Activated CD4-positive, alpha-beta T cell treated with anti-CD3 and anti-CD28 coated beads for 4 hours (primary cell): ENCODE measurements at regions not wholly inside any gene's neighbourhood (a gene's known extent, or its start where the extent isn't known, plus 50 kb on each side); places are given as distances from the start of the nearest gene placed in this dataset.
"Not testable (repeated sequence)": the region's sequence is repeated elsewhere in the genome, so short reads cannot be mapped to it uniquely, and the experiment has no call there.

Experiments
- DNase-seq, 2 donors: peaks; one replicate each; pipeline ENCODE4 v3.0.0-alpha.2; 2020

- DNase-seq, result no peak
Observed at GRCh38 chr2:121818546-121818945, 63.1 kb downstream of the TSN start.

GRCh38 chr2:121819846-121820245, 64.4 kb downstream of the TSN start:
- DNase-seq, result no peak

DNA sequence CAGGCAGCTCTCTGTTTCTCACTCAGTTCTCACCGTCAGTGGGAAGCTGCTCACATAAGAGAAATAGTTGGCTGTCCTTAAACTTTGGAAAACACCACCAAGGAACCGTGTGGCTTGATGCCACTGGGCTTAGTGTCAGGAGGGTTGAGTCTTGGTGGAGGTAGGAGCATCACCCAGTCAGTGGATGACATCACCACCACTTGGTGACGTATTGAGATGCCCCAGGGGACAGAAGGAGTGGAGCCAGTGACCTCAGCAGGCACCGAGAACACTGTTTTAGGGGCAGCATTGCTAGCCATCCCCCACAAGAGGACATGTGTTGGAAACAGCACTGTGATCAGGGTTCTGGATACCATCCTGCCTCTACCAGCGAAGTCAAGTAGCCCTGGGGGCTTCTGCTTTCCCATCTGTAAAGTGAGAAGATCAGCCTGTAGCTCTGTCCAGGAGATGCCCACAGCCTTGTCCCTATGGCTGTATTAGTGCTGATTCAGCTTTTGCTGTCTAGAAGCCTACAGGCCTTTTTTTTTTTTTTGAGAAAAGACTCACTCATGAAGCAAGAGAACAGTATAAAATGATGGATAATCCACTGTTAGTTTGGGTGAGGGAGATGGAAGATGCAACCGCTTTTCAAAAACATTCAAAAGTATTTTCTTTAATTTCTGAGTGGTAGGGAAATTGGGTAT, 66.2 kb downstream of the TSN start:
- DNase-seq, result no peak

DNA sequence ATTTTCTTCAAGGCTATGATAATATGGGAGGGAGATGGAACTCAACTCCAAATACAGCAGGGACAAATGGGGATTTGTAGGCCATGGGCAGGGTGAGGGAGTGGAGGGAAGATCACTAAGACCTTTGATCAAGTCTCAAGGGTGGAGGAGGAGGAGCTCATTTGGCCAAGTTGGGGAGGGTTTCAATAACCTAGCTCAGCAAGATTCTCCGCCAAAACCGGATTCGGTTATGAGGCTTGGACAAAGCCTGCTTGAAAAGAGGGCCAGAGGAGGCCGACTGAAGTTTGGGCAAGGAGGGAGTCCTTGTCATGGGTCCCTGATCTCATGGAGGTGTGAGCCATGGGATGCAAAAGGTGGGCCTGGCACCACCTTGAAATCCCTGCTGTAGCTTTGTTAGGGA, 68.8 kb downstream of the TSN start:
- no peak for DNase-seq

- DNase-seq, result no peak
Observed at GRCh38 chr2:121825003-121825950, 69.8 kb downstream of the TSN start.

GRCh38 chr2:121826036-121826435, 70.6 kb downstream of the TSN start:
- DNase-seq, result no peak

GRCh38 chr2:121828281-121828731, 72.9 kb downstream of the TSN start:
- DNase-seq, result no peak

GRCh38 chr2:121830809-121831208, 75.4 kb downstream of the TSN start:
- DNase-seq, result no peak

DNA sequence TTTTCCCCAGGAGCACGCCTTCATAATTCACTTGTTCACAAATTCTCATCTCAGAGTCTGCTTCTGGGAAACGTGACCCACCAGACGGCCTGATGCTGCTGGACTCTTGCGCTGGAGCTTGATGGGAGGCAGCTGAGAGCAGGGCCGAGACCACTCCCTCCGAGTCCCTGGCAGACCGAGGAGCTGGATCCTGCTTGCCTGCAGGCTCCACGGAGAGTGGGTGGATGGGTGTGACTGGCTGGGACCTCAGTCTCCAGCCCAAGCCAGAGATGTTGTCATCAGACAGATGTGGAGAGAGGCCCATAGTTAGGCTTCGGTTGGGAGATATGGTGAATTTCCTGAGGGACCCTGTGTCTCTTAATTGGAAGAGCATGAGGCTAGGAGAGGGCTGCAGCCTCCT, 76.4 kb downstream of the TSN start:
- no peak for DNase-seq

- no peak for DNase-seq
Observed at GRCh38 chr2:121832412-121833357, 77.2 kb downstream of the TSN start.

DNA sequence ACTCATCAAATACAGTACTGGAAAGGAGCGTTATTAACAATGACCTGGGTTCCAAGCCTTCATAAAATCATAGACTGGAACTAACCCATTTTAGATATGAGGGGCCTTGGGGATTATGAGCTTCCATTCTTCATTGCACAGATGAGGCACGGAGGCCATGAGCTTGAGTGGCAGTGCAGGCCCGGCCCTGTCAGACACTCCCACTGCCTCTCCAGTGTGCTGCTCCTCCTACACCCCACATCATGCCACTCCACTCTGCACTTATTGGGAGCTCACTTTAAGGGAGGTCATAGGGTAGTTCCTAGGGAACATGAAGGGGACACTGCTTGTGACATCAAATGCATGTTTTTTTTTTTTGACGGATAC, 77.9 kb downstream of the TSN start:
- DNase-seq, result no peak

DNA sequence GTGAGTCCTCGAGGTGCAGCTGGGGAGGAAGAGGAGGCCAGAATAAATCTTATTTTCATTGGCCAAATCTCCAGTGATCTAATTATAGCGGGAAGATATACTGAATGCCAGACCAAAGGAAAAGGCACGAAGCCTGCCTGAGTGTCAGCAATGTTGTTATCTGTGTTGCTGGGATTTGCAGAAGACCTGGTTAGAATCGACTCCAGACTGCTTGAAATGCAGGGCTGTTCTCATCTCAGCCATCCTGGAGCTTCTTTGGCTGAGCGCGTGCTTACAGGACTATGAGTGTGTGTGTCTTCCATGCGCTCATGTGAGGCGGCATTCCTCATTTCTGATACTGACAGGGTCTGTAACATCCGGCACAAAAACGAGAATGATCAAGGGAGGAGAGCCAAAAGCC, 81.2 kb downstream of the TSN start:
- no peak for DNase-seq

DNA sequence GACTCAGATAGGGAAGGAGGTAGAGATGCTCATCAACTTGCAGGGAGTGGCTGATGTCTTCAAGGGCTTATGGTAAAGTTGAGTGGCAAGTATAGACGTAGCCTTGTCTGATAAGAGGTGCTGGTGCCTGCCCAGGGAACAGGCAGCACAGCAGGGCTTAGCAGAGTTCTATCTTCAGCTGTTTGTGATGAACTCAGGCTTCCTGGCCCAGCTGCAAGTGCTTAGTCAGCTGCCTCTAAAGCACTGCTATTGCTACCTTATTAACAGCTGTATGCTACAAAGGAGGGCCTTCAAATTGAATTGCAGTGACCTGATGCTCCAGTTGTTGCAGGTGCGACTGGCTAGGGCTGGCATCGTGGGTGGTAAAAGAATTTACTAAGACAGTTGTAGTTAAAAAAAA, 82.1 kb downstream of the TSN start:
- no peak for DNase-seq

- no peak for DNase-seq
Observed at GRCh38 chr2:121838551-121838950, 83.1 kb downstream of the TSN start.

- no peak for DNase-seq
Observed at GRCh38 chr2:121839584-121839983, 84.1 kb downstream of the TSN start.

GRCh38 chr2:121849236-121849635, 93.8 kb downstream of the TSN start:
- DNase-seq, result no peak

DNA sequence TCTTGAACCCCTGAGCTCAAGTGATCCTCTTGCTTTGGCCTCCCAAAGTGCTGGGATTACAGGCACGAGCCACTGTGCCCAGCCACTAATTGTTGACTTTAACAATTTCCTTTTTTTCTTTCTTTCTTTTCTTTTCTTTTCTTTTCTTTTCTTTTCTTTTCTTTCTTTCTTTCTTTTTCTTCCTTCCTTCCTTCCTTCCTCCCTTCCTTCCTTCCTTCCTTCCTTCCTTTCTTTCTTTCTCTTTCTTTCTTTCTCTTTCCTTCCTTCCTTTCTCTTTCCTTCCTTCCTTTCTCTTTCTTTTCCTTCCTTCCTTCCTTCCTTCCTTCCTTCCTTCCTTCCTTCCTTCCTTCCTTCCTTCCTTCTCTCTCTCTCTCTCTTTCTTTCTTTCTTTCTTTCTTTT, 97.7 kb downstream of the TSN start:
- not testable (repeated sequence) for DNase-seq

GRCh38 chr2:121855510-121855909, 100.1 kb downstream of the TSN start:
- DNase-seq, result no peak

DNA sequence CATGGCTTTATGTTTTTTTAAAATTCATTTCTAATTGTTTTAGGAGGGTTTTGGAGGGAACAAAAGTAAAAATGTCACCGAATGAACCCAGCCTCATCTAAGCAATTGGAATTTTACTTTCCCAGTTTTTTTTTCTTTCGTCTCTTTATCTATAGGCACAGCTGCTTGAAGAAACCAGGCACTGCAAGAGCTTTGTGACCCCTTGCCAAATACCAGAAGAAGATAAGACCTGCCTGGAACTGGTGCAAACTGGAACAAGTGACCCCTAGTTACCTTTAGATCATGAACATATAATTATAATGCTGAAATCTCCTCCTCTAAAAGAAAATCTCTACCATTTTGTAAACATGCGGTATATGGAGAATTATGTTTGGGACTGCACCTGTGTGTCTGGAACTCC, 100.9 kb downstream of the TSN start:
- no peak for DNase-seq

GRCh38 chr2:121858369-121858768, 102.9 kb downstream of the TSN start:
- no peak for DNase-seq

DNA sequence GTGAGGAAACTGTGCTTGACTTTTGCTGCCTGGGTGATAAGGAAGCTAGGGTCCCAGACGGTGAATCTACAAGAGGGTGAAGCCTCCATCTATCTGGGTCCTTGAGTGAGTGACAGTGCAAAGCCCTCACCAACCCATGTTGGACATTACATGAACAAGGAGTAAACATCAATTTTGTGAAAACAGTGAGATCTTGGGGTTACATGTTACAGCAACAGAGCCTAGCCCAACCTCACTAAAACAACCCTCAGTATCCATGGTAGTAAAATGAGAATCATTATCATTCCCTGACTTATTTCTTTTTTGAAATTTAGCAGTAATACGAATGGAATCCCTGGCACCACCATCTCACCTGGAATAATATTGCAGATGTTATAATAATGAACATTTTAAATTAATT, 103.4 kb downstream of the TSN start:
- DNase-seq, result no peak

- no peak for DNase-seq
Observed at GRCh38 chr2:121860033-121860757, 104.7 kb downstream of the TSN start.
